GM21381 (cell line): ENCODE measurements at regions not wholly inside any gene's neighbourhood (a gene's known extent, or its start where the extent isn't known, plus 50 kb on each side); places are given as distances from the start of the nearest gene placed in this dataset.

ENCODE experiments used
- ATAC-seq: cut with Tn5 transposase; IDR thresholded peaks from one replicate; pipeline ENCODE4 v1.9.1; 2021; ENCODE audit warnings: mild to moderate bottlenecking, moderate library complexity; ENCODE audit not compliant: unreplicated experiment

DNA sequence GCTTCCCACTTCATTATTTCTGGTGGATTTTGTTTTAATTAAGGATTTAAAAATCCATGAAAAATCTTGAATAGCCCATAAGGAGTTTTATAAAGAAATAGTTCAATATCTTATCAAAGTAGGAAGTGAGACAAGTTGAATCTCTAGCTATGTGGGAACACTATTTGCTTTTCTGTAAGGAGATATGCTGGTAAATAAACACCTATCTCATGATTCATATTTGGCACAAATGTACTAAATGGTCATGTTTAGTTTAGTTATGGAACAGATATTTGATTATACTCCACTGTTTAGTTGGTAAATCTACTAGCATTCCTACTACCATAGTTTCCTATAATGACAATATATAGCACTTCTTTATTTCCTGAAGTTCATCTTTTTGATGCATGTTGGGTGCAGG is 239.9 kb upstream of the CEP162 start:
- ATAC-seq = no peak

DNA sequence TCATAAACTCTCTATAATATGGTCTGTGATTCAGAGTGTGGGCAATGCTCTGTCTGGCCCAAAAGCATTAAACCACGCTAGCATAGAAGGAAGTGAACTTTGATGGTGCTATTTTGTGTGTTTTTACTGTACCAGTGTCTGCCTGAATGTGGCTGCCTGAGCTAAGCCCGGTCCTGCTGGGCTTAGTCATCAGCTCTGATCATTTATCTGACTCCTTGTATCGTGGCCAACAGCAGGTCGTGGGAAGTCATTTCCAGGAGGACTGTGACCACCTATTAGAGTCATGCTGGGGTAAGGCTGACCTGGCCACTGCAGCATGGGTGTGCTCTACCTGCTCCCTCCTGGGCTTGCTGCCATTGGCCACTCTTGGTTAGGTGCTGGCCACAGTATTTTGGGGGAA is 239.1 kb upstream of the CEP162 start:
- no peak for ATAC-seq

DNA sequence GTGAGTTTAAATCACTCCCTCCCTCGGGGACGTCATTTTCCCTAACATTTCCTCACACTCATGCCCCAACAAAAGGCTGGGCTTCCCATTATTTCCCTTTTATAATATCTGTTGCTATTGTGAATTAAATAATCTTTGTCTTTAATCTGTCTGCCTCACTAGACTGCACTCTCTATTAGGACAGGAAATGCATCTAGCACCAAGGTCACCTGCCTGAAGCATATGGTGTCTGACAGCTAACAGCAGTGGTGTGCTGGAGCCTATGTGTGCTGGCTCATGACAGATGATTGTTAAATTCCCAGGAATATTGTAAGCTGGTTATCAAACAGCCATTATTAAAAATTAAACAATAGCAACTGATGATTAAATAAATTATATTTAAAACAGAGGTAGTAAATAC is 237.0 kb upstream of the CEP162 start:
- ATAC-seq = no peak

DNA sequence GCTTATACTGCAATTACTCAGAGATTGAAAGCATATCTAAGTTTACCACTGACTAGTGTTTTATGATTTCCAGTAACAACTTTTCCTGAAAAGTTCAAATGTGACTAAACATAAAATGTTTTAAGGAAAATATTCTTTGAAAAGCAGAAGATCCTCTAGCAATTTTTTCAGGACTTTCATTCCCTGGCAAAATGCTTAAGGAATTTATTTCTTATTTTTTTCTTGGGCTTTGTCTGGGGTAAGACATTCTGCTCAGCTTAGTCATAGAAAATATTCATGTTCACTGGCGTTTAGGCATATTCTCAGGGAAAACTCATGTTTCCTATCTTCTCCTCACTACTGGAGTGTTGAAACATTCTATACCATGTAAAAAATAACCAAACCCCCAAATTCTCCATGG is 235.3 kb upstream of the CEP162 start:
- ATAC-seq = no peak

DNA sequence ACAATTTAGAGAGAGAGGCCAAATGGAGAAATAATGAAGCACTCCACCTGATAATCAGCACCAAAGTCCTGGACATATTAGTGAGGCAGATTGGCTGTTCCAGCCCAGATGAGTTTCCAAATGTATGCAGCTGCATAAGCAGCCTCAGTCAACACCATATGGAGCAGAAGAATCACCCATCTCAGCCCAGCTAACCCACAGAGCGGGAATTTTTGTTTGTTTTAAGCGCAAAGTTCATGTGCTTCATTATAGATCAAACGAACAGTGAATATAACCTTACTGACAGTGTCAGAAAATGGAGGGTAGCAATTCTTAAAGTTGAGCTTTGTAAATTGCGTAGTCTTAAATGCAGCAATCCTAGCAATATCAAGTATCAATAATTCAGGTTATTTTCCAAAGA is 234.0 kb upstream of the CEP162 start:
- ATAC-seq = no peak

DNA sequence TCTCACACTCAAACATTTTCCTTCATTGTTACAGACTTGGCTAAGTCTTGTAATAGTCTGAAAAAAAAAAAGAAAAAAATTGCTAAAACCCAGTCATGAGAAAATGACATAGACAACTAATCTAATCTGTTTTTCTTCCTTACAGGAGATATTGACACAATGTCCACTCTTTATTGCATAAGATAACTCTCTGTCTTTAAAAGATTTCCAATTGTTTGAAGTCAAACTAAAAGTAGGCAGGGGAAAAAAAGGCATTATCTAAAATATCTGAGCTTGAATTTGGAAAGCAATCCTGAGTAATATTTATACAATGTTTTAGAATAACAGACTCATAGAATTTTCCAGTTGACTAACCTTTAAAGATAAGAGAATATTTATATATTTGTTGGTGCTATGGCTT is 233.0 kb upstream of the CEP162 start:
- no peak for ATAC-seq

DNA sequence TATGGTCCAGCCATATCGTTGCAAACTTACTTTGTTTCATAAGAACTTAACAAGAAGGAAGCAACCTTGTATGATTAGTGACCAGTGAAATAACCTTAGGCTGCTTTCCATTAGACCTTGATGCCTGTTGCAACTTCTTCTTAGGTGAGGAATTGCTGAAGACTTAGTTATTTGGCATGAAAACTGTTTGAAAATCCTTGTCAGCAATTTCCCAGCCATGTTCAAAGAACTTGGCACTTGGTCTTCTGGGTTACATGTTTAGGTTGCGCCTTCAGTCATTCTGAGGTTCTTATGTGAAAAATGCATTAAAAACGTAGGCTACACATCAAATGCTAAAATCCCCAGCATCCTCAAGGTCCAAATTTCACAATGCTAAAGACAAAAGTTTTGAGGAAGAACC is 232.0 kb upstream of the CEP162 start:
- ATAC-seq = no peak

DNA sequence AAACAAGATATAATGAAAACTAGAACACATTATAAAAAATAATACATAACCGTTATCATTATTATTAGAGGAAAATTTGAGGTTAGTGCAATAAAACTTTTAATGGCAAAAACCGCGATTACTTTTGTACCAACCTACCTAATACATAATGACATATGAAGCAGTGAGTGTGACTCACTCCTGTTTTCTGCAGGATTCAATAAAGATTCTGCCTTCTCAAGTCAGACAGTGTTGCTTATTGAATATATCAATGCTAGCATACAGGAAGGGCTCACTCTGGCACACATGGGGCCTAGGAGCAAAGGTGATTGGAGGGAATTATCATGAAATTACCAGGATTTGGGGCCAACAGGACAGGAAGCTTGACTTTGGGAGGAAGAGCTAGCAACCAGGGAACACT is 230.8 kb upstream of the CEP162 start:
- ATAC-seq = no peak

DNA sequence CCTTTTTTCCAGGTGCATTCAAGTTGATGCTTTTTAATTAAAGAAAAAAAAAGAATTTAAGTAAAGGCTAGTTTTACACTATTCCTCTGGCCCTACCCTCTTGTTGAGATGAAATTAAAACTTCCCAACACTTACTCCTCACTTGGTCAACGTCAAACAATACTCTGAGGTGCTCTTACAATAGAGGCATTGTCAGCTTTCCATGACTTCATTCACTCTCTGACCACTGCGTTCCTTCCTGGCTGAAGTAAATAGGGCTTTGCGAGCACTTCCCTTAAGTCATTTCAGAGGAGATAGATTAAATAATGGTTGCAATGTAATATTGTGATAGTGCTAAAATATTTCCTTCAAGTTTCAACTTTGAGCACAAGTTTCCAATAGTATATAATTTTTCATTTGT is 229.8 kb upstream of the CEP162 start:
- ATAC-seq = no peak

DNA sequence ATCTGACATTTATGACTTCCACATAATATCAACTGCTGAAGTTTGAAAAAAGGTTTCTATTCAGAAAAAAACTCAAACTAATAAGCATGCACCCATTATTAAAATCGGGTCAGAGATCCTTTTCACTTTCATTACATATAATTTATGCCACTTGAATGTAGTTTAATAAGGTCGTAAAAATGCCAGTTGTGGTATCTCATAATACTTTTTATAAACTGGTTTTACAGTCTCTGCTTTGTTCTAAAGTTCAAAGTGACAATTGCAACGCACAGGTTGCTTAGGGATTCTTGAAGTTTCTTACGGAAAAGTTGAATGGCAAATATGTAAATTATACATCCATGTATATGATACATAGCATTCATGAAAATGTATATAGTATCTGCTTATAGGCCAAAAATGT is 229.4 kb upstream of the CEP162 start:
- no peak for ATAC-seq

DNA sequence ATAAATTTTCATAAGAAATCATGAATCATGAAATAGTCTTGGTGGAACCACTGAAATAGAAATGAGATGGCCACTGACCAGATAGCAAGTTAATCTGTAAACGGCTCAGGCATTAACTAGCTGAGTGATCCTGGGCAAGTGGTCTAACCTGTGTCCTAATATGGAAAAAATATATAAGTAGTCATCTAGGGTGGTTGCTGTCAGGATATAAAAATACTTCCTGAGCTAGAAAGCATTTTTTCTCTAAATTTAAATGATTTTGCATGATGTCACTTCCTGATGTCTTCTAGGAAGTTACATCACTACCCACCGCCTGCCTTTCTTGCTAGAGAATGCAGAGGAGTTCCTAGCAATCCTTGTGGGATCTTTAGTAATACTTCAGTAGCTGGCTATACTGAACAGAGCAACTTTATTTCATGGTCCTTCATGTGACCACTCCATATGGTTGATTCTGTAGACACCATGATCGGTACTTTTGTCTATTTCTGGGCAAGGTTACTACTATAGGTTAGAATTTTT is 228.1 kb upstream of the CEP162 start:
- no peak for ATAC-seq

DNA sequence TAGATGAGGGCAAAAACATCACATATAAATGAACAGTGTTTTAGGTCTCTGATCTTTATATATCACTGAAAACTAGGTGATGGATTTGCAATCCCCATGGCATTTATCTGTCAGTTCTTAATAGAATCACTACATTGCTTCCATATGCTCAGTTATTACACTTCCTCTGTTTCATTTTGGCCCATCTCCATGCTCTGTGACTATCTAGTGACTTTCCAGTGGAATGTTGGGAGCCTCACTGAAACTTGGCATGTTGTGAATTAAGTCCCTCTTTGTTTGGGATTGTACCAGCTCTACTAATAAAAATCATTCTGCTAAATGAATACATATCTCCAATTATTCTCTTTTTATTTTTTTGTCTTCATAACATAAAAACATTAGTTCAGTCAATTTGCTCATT is 226.1 kb upstream of the CEP162 start:
- no peak for ATAC-seq

DNA sequence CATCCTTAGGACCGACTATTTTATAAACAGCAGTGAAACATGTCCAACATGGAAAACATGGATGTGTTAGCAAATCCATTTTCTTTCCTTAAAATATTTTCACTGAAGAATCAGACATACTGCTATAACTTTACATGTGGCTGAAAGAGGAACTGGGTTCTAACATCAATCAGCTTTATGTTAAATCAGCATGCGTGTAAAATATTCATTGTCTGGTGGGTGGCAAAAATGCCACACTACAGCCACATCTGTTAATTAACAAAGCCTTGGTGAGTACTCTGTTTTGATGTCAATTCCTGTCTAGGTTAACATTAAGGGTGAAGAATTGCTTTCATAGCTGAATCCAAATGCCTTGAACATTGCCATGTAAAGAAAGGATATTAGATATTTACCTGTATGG is 222.6 kb upstream of the CEP162 start:
- no peak for ATAC-seq

DNA sequence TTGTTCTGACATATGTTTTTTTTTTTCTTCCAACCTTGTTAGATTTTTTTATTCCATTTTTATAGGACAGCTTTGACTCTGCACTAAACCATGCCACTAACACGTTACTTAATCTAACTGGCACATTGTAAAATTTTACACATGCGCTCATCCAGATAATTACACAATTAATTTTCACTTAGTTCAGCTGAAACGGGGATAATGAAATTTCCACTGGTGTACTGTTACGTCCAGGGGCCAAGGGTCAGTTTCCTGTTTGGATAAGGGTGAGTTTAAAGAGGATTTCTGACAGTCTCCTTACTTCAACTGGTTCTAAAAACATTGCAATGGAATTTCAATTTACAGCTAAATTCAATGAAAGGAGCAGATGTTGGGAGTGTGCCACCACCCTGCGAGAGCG is 221.8 kb upstream of the CEP162 start:
- no peak for ATAC-seq

DNA sequence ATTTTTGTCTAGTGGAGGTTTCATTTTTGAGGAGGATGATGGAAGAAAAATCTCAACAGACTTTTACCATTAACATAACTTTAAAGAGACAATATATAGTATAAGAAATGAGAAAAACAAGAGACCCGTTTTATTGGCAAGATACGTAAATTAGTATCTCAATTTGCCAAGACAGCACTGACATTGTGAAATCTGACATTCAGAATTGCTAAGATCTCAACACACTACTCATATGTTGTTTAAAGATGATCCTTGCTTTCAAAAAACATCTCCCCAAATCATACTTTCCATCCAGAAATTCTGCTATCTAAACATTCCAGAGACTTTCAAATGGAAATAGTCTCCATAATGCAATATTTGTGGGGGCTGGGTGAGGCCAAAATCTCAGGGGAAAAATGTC is 220.9 kb upstream of the CEP162 start:
- no peak for ATAC-seq

DNA sequence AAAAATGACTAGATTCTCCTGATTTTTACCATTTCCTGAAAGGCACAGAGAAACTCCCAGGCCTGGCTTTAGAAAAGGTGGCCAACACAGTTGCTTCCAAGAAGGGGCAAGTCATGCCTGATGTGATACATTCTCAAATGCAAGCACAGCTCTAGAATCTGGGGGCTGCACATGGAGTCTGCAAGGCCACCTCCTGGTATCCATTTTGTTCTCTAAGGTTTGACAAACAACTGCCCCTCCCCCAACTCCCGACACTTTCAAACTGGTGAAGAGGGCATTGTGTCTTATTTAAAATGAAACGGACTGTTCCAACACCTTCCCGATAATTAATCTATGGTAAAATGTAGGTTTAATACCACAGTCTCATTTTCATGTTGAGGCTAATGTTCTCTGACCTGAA is 220.2 kb upstream of the CEP162 start:
- no peak for ATAC-seq

DNA sequence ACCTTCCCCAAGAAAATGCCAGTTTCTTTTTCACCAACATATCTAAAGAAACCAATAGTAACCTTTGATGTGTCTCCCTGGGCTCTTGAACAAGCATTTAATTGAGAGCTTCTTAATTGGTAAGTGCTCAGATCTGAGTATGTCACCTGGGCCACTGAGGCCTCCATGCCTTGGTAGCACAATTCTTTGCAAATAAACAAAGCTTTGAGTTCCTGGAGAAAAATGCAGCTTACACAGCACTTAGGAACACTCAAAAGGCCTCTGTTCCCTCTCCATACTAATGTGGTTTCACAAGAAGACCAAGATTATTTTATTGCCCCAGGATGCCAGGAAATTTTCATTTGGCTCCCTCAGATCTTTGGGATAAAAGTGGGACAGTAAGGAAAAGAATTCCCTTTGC is 217.6 kb upstream of the CEP162 start:
- no peak for ATAC-seq

DNA sequence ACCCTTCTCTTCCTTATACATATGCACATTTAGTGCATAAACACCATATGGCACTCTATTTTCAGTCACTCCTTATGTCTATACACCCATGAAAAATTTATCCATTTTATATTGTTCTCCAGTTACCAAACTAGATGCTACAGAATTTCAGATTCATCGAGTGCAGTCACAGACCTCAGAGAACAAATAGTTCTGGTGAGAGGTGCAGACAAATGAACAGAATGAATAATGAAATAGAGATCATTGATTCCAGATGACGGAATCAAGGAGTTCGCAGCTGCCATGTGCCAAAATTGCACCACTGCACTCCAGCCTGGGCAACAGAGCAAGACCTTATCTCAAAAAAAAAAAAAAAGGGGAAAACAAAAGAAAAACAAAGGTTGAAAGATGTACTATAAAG is 214.8 kb upstream of the CEP162 start:
- ATAC-seq = no peak

DNA sequence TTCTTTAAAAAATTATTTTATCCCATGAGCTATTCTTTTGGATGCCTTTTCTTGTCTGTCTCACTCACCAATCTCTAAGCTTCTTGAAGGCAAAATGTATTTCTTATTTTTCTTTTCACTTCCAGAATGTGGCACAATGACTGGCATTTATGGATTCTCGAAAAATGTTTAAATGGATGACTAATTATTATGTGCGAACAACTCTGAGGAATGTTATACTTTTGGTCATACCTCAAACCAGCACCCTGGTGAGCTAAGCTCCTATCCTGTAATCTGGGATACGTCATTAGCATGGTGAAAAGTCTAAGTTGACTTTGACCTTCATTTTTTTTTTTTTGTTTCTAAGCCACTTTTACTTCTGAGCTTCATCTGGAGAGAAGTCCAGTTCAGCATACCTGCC is 214.0 kb upstream of the CEP162 start:
- ATAC-seq = no peak

DNA sequence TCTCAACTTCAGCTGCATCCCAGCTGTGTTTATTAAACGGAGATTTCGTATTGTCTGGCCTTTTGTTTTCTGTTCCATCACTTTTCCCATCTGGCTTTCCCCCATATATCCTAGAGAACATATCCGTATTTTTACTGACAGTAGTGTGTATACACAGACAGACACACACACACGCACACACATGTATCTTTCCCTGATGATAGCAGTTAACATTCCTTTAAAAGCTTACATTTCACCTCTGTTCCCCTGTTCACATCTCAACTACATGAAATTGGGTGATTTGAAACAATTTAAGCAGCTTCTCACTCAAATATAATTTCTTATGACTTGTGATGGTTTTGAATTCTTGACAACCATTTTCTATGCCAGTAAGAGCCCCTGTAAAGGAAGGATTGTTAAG is 207.1 kb upstream of the CEP162 start:
- no peak for ATAC-seq

DNA sequence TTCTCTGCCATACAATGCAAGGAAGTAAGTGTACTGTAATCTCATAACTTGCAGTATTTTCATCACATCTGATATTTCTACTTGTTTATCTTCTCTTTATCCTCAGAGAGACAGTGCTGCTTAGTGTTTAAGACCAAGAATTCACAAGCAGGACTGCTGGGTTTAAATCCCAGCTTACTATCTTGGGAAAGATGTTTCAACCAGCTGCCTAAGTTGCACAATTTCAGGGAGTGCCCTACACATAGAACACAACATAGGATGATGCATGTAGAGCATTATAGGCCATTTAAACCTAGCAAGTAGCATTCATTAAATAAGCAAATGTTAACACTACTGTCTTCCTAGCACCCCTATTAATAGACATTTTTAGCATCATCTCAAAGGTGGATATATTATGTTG is 205.2 kb upstream of the CEP162 start:
- ATAC-seq = no peak

DNA sequence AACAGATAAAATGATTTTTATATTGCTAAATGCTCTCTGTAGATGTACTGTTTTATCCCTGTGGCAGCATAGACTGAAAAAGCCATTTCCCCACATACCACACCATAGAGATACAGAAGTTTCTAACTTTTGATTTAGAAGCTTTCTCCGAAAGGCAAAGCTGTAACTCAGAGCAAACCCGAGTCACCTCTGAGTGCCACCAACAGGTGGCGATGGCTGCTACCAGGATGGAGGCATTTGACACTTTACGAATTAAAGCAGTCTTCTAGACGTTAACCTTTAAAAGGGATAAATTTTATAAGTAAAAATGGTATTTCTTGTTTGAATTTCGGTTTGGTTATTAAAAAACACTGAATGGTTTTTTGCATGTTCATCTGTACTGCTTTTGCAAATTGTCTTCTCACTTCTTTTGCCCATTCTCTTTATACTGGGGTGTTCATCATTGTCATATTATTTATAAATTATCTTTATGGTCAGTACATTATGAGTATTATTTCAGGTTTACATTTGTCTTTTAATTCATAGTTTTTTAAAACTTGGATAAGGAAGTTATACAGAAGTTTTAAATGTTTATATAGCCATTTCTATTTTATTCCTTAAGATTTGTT is 201.0 kb upstream of the CEP162 start:
- peak; percentile 68 for ATAC-seq

DNA sequence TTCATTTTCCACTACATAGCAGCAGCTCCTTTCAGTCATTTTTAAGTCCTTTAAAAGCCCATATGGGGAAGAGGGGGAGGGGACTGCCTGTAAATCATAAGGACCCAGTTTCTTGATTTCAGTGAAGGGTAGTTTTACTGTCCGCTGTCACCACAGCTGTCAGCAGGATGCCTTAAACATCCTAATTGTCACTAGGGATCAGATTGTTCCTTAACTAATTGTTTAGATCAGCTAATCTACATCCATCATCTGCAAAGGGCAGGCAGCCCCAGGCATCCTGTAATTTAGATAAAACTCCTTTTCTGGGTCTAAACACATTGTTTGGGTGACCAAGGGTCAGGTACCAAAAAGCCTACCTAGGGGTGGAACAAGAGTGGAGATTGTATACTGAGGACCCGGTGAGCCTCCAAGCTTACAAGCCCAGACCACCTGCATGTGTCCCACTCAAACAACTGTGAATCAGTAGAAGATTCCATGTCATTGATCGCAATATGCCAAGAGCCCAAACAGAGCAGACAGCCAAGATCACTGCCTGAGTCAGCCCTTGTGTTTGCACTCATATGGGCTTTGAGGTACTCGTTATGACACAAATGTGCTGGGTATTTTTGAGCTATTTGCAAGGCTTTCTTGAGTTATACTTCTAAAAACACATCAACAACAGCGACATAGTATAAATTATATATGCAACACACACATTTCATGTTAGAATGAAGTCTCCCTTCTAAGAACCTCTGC is 198.7 kb upstream of the CEP162 start:
- no peak for ATAC-seq
